HG03432 (cell line): ENCODE measurements at regions not wholly inside any gene's neighbourhood (a gene's known extent, or its start where the extent isn't known, plus 50 kb on each side); places are given as distances from the start of the nearest gene placed in this dataset.

Experiments used
- ATAC-seq: cut with Tn5 transposase; IDR thresholded peaks from one replicate; pipeline ENCODE4 v1.9.1; 2021; ENCODE audit warnings: mild to moderate bottlenecking, moderate library complexity; ENCODE audit not compliant: unreplicated experiment

- ATAC-seq, result peak; percentile 95
Measured at GRCh38 chr12:65756956-65757511, 67.2 kb upstream of the HMGA2 start.

GRCh38 chr12:65758401-65758800 lies 65.9 kb upstream of the HMGA2 start:
- no peak for ATAC-seq

GRCh38 chr12:65759735-65760134 lies 64.5 kb upstream of the HMGA2 start:
- no peak for ATAC-seq

GRCh38 chr12:65761301-65761700 lies 63.0 kb upstream of the HMGA2 start:
- ATAC-seq, result no peak

- no peak for ATAC-seq
Measured at GRCh38 chr12:65764325-65764724, 60.0 kb upstream of the HMGA2 start.

GRCh38 chr12:65765436-65765813 lies 58.9 kb upstream of the HMGA2 start:
- no peak for ATAC-seq

- ATAC-seq, result no peak
Measured at GRCh38 chr12:65769880-65770279, 54.4 kb upstream of the HMGA2 start.
